ENCODE measurements at regions not wholly inside any gene's neighbourhood (a gene's known extent, or its start where the extent isn't known, plus 50 kb on each side); places are given as distances from the start of the nearest gene placed in this dataset.

DNA sequence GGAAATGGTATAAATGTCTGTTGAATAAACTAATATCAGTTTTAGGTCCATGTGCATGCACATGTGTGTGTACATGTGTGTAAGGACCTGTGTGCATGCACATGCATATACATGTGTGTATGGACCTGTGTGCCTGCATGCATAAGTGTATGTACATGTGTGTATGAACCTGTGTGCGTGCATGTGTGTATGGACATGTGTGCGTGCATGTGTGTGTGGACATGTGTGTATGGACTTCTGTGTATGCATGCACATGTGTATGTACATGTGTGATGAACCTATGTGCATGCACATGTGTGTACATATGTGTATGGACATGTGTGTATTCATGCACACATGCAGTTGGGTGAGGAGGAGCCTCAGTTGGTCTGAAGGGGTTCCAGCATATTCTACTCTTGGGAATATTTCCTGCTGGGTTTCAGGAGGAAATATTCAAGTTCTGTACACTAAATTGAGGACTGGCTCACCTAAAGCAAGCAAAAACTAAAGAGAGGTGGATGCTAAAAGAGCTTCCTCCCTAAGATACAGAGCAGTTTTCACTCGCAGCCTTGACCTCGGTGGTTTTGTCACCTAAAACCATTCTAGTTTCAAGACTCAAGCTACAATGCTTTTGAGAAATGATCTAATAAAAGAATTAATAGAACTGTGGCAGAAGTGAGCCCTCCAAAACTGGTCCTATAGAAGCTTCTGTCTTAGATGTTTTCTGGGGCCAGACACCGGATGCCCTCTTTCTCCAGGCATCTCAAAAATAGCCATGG, 742.8 kb downstream of the MAFB start:
- Histone ChIP-seq H3K36me3 (no peaks in the 10 kb centered on the region), H3K4me3 (no peak overlapping the region), H3K9me3 (no peaks in the 10 kb centered on the region), H3K4me1 (peaks cover 0 to 14% (median under 1%) of the 10 kb centered on the region in 4 donors), H3K27ac (no peak overlapping the region), H3K27me3 (no peaks in the 10 kb centered on the region)
- TF ChIP-seq, protein P1, sequence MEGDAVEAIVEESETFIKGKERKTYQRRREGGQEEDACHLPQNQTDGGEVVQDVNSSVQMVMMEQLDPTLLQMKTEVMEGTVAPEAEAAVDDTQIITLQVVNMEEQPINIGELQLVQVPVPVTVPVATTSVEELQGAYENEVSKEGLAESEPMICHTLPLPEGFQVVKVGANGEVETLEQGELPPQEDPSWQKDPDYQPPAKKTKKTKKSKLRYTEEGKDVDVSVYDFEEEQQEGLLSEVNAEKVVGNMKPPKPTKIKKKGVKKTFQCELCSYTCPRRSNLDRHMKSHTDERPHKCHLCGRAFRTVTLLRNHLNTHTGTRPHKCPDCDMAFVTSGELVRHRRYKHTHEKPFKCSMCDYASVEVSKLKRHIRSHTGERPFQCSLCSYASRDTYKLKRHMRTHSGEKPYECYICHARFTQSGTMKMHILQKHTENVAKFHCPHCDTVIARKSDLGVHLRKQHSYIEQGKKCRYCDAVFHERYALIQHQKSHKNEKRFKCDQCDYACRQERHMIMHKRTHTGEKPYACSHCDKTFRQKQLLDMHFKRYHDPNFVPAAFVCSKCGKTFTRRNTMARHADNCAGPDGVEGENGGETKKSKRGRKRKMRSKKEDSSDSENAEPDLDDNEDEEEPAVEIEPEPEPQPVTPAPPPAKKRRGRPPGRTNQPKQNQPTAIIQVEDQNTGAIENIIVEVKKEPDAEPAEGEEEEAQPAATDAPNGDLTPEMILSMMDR (IDR thresholded peaks at IDR 0.05) = no peak
- TF ChIP-seq POLR2A (IDR thresholded peaks at IDR 0.05) (no peak), EP300 (IDR thresholded peaks at IDR 0.05) (no peak)
- 59% methylated on average over 5 of the region's 5 CpGs for WGBS, 2 donors
- DNase-seq (ENCODE audit: low spot score in 2 of 2) = no peak

DNA sequence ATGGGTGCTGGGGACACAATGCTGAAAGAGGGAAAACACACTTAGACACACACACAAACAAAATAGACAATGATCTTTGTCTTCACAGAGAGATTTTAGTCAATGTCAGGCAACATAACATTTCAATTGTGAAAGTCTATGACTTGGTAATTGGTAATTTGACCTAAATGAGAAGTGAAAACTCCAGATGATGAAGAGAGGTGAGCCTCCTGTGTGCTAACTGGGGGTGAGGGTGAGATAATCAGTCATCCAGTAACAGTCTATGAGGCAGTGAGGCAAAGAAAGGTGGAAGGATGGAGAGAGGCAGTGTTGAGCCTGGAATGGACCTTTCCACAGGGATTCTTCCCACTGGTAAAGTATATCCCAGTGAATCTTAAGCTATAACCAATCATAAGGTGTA, 744.2 kb downstream of the MAFB start:
- DNase-seq (ENCODE audit: low spot score in 2 of 2) = no peak
- no peak overlapping the region for H3K27ac ChIP-seq
- H3K27me3 ChIP-seq = no peaks in the 10 kb centered on the region
- TF ChIP-seq EP300 (IDR thresholded peaks at IDR 0.05) (no peak), POLR2A (IDR thresholded peaks at IDR 0.05) (no peak)
- TF ChIP-seq, protein P1 (IDR thresholded peaks at IDR 0.05) = no peak
- H3K36me3 ChIP-seq = no peaks in the 10 kb centered on the region
- H3K9me3 ChIP-seq = no peaks in the 10 kb centered on the region
- peaks cover 0 to 21% (median 5%) of the 10 kb centered on the region in 4 donors for H3K4me1 ChIP-seq
- no peak overlapping the region for H3K4me3 ChIP-seq

DNA sequence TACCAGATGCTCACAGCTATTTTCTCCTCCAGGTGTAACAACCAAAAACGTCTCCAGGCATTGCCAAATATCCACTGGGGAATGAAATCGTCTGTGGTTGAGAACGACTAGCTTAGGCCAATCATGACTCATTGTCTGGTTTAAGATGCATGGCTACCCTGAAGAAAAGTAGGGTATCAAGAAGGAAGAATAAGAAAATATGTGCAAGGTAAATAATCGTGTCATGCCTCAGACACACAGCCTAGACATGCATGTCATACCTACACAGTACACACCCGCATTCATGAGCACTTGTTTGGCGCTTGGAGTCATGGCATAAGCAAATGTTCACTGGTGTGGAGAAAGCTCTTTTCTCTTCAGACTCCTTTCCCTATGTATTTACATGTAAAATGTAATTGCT, 745.7 kb downstream of the MAFB start:
- peaks cover 0 to 21% (median 5%) of the 10 kb centered on the region in 4 donors for H3K4me1 ChIP-seq
- H3K27ac ChIP-seq = no peak overlapping the region
- H3K4me3 ChIP-seq = no peak overlapping the region
- H3K36me3 ChIP-seq = no peaks in the 10 kb centered on the region
- TF ChIP-seq, protein P1 (IDR thresholded peaks at IDR 0.05) = no peak
- TF ChIP-seq EP300 (IDR thresholded peaks at IDR 0.05) (no peak), POLR2A (IDR thresholded peaks at IDR 0.05) (no peak)
- H3K27me3 ChIP-seq = no peaks in the 10 kb centered on the region
- no peak for DNase-seq (ENCODE audit: low spot score in 2 of 2)
- H3K9me3 ChIP-seq = no peaks in the 10 kb centered on the region
- WGBS, 2 donors = 79 to 87% methylated on average over 6 of the region's 6 CpGs

DNA sequence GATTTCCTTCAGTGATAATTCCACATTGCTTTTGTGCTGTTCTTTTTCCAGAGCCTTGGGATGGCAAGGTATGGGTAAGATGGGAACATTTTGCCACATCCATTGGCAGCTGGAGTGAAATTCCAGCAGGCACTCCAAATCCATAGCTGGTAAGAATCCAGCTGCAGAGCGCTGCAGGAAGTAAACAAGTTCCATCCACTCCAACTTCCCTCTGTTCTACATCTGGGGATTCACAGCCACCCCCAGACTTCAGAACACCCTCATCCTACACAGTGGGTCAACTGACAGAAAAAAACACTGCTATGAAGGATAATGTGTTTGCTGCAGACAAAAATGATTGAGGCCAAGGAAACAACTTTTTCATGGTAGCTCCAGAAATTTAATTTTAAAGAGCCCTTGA, 747.8 kb downstream of the MAFB start:
- no peak for DNase-seq (ENCODE audit: low spot score in 2 of 2)
- H3K27me3 ChIP-seq = no peaks in the 10 kb centered on the region
- WGBS, 2 donors = 21 to 43% methylated on average over 1 of the region's 1 CpG
- no peaks in the 10 kb centered on the region for H3K36me3 ChIP-seq
- no peak overlapping the region for H3K27ac ChIP-seq
- H3K9me3 ChIP-seq = no peaks in the 10 kb centered on the region
- TF ChIP-seq, protein P1 (IDR thresholded peaks at IDR 0.05) = no peak
- TF ChIP-seq EP300 (IDR thresholded peaks at IDR 0.05) (no peak), POLR2A (IDR thresholded peaks at IDR 0.05) (no peak)
- H3K4me3 ChIP-seq = no peak overlapping the region
- peaks cover 0 to 14% (median 5%) of the 10 kb centered on the region in 4 donors for H3K4me1 ChIP-seq

DNA sequence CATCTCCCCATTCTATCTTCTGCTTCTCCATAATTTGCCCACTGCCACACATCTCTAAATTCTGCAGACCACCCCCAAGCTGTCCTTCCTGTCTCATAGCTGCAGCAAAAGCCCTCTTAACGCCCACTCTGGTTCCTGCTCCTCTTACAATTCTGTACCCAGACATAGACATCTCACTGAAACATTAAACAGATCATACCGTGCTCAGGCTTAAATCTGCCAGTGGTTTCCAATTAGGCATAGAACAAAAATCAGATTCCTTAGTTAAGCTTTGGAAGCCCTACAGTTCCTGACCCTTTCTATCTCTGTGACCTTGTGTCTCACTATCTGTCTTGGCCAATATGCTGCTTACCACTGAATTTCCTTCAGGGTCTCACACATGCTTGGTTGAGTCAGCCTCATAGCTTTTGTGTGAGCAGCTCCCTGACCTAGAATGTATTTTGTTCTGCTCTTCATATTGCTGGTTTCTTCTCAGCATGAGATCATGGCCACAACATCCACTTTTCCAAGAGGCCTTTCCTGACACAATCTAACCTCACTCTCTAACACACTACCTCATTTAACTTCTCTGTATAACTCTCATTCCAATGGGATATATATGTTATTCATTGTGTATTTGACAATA, 749.7 kb downstream of the MAFB start:
- no peak overlapping the region for H3K27ac ChIP-seq
- no peak for DNase-seq (ENCODE audit: low spot score in 2 of 2)
- H3K4me3 ChIP-seq = no peak overlapping the region
- TF ChIP-seq EP300 (IDR thresholded peaks at IDR 0.05) (no peak), POLR2A (IDR thresholded peaks at IDR 0.05) (no peak)
- TF ChIP-seq, protein P1 (IDR thresholded peaks at IDR 0.05) = no peak
- no peaks in the 10 kb centered on the region for H3K27me3 ChIP-seq
- 83 to 87% methylated on average over 2 of the region's 2 CpGs for WGBS, 2 donors
- H3K9me3 ChIP-seq = no peaks in the 10 kb centered on the region
- H3K36me3 ChIP-seq = no peaks in the 10 kb centered on the region
- peaks cover 0 to 13% (median 5%) of the 10 kb centered on the region in 4 donors for H3K4me1 ChIP-seq

Data from tibial nerve (tissue), 4 donors.